ENCODE measurements at regions not wholly inside any gene's neighbourhood (a gene's known extent, or its start where the extent isn't known, plus 50 kb on each side); places are given as distances from the start of the nearest gene placed in this dataset.

GRCh38 chr21:16829532-16829931, 683.3 kb upstream of the CXADR start:
- TF ChIP-seq POLR2A (IDR thresholded peaks at IDR 0.05; ENCODE audit: low read depth, low read length) (no peak), SPI1 (IDR thresholded peaks at IDR 0.05; ENCODE audit: low read depth, low read length) (no peak), POLR2AphosphoS5 (IDR thresholded peaks at IDR 0.05; ENCODE audit: low read depth, low read length) (no peak), POU2F2 (IDR thresholded peaks at IDR 0.05; ENCODE audit: low read depth, low read length) (no peak), TAF1 (IDR thresholded peaks at IDR 0.05; ENCODE audit: low read depth, low read length) (no peak), PAX5 (IDR thresholded peaks at IDR 0.05; ENCODE audit: insufficient read depth, low read length, severe bottlenecking) (no peak)
